ENCODE measurements at regions not wholly inside any gene's neighbourhood (a gene's known extent, or its start where the extent isn't known, plus 50 kb on each side); places are given as distances from the start of the nearest gene placed in this dataset.
"Not testable (repeated sequence)": the region's sequence is repeated elsewhere in the genome, so short reads cannot be mapped to it uniquely, and the experiment has no call there.

- TF ChIP-seq CTCF (IDR thresholded peaks at IDR 0.05; ENCODE audit: low read depth, low read length): no peak
- no peak for DNase-seq (ENCODE audit: extremely low read depth, low read depth)
Observed at GRCh38 chr13:89454681-89455080, 1783.5 kb downstream of the SLITRK5 start.

- DNase-seq (ENCODE audit: extremely low read depth, low read depth): no peak
- no peak for TF ChIP-seq CTCF (IDR thresholded peaks at IDR 0.05; ENCODE audit: low read depth, low read length)
Observed at GRCh38 chr13:89455225-89455624, 1784.1 kb downstream of the SLITRK5 start.

- no peak for TF ChIP-seq CTCF (IDR thresholded peaks at IDR 0.05; ENCODE audit: low read depth, low read length)
- DNase-seq (ENCODE audit: extremely low read depth, low read depth): no peak
Observed at GRCh38 chr13:89455741-89456140, 1784.6 kb downstream of the SLITRK5 start.

GRCh38 chr13:89457977-89458376, 1786.8 kb downstream of the SLITRK5 start:
- TF ChIP-seq CTCF (IDR thresholded peaks at IDR 0.05; ENCODE audit: low read depth, low read length): no peak
- DNase-seq (ENCODE audit: extremely low read depth, low read depth): no peak

- no peak for DNase-seq (ENCODE audit: extremely low read depth, low read depth)
- no peak for TF ChIP-seq CTCF (IDR thresholded peaks at IDR 0.05; ENCODE audit: low read depth, low read length)
Observed at GRCh38 chr13:89458456-89458855, 1787.3 kb downstream of the SLITRK5 start.

- DNase-seq (ENCODE audit: extremely low read depth, low read depth): not testable (repeated sequence)
Observed at GRCh38 chr13:89460895-89461294, 1789.7 kb downstream of the SLITRK5 start.

- no peak for DNase-seq (ENCODE audit: extremely low read depth, low read depth)
- no peak for TF ChIP-seq CTCF (IDR thresholded peaks at IDR 0.05; ENCODE audit: low read depth, low read length)
Observed at GRCh38 chr13:89465366-89465765, 1794.2 kb downstream of the SLITRK5 start.

- no peak for TF ChIP-seq CTCF (IDR thresholded peaks at IDR 0.05; ENCODE audit: low read depth, low read length)
- no peak for DNase-seq (ENCODE audit: extremely low read depth, low read depth)
Observed at GRCh38 chr13:89468081-89468480, 1796.9 kb downstream of the SLITRK5 start.

All from AG09319 (cell line).